GM12872 (cell line): ENCODE measurements at regions not wholly inside any gene's neighbourhood (a gene's known extent, or its start where the extent isn't known, plus 50 kb on each side); places are given as distances from the start of the nearest gene placed in this dataset.

Source experiments
- TF ChIP-seq, protein P1 (sequence below): IDR thresholded peaks from 3 replicates; pipeline ENCODE4 v1.5.1; 2011; ENCODE audit warnings: low read depth, mild to moderate bottlenecking, low read length, moderate library complexity; ENCODE audit not compliant: insufficient read depth

GRCh38 chr12:46559311-46559710 lies 186.7 kb upstream of the SLC38A2 start:
- TF ChIP-seq, protein P1, sequence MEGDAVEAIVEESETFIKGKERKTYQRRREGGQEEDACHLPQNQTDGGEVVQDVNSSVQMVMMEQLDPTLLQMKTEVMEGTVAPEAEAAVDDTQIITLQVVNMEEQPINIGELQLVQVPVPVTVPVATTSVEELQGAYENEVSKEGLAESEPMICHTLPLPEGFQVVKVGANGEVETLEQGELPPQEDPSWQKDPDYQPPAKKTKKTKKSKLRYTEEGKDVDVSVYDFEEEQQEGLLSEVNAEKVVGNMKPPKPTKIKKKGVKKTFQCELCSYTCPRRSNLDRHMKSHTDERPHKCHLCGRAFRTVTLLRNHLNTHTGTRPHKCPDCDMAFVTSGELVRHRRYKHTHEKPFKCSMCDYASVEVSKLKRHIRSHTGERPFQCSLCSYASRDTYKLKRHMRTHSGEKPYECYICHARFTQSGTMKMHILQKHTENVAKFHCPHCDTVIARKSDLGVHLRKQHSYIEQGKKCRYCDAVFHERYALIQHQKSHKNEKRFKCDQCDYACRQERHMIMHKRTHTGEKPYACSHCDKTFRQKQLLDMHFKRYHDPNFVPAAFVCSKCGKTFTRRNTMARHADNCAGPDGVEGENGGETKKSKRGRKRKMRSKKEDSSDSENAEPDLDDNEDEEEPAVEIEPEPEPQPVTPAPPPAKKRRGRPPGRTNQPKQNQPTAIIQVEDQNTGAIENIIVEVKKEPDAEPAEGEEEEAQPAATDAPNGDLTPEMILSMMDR: no peak

DNA sequence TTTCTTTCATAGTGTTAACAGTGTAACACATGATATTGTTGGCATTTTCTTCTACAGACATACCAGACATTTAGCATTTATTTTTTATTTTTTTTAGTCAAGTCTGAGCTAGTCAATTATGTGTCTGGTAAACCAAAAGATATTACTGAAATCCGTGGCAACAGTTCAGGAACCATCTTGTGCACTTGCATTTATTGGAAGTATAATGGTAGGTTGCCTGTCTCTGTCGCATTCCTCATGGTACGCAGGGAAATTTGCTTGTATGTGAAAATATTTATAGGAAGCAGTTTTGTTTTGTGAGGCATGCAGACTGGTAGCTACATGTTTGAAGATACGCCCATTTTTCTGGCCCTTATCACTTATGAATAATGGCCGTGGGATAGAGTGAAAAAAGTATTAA lies 186.1 kb upstream of the SLC38A2 start:
- TF ChIP-seq, protein P1: no peak

- TF ChIP-seq, protein P1: no peak
Observed at GRCh38 chr12:46557539-46558373, 185.2 kb upstream of the SLC38A2 start.

DNA sequence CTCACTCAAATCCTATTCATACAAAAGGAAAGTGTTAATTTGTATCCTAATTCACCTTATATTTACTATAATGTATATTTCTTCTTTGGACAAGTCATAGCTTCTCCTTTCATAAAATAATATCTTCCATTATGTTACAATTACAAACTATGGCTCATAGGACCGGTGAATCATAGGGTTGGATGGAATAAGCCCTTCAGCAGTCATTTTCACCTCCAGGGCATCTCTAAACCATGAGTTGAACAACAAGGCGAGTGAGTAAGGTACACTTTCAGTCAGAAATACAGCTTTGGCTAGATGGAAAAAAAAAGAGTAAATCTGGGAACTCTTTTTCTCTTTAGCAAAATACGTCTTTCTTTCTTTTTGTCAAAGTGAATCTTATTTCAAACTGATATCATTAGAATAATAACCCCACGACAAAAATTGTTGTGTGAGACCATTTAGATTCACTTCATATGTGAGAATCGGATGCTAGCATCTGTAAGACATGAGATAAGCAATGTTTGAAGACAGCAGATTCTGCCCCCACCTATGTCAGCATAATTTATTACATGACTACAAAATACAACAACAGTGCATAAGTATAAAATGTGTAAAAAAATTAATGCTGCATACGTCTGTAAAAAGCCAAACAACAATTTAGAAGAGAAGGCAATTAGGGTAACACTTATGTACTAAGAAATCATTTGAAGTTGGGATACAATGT lies 184.4 kb upstream of the SLC38A2 start:
- TF ChIP-seq, protein P1: no peak

GRCh38 chr12:46556105-46556559 lies 183.6 kb upstream of the SLC38A2 start:
- TF ChIP-seq, protein P1: no peak

GRCh38 chr12:46555406-46555852 lies 182.9 kb upstream of the SLC38A2 start:
- TF ChIP-seq, protein P1: no peak

DNA sequence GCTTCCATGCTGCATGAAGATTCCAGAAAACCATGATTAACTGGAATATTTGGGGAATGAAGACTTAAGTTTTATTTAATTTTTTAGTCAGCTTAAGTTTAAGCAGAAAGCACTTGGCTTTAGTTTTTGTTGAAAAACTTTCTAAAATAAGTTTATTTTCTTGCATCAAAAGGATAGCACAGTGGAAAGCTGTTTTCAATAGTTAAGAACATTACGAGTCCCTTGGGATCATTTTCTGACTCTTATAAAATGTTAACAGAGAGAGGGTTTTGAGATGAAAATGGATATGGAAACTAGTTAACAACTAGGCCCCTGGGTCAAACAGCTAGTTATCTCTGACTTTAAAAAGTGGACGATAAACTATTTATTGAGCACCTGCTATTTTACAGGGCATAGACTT lies 181.9 kb upstream of the SLC38A2 start:
- TF ChIP-seq, protein P1: no peak
